ENCODE measurements at regions not wholly inside any gene's neighbourhood (a gene's known extent, or its start where the extent isn't known, plus 50 kb on each side); places are given as distances from the start of the nearest gene placed in this dataset.

GRCh38 chr13:105033999-105034398 lies 1501.5 kb downstream of the EFNB2 start:
- no peak for TF ChIP-seq CTCF (IDR thresholded peaks at IDR 0.05)
- TF ChIP-seq POLR2A (IDR thresholded peaks at IDR 0.05): no peak

Measured in thyroid gland (tissue), 4 donors.